DND-41 (cell line): ENCODE measurements at regions not wholly inside any gene's neighbourhood (a gene's known extent, or its start where the extent isn't known, plus 50 kb on each side); places are given as distances from the start of the nearest gene placed in this dataset.
A peak's percentile ranks its signal among the peaks of the same experiment; 100 is the strongest.

ENCODE experiments used
- ATAC-seq: fragments of 200-7000 bp; cut with Tn5 transposase; 3 replicates; pipeline ENCODE4 v1.9.1; 2021; ENCODE audit warnings: low read depth; ENCODE audit not compliant: insufficient read depth
- DNase-seq: peaks from one replicate; pipeline ENCODE4 v3.0.0-alpha.2; 2020
- H2AFZ ChIP-seq: 2 replicates; pipeline ENCODE4 v1.6.0; 2012; ENCODE audit warnings: low read depth, low read length
- H3K27ac ChIP-seq: 2 replicates; pipeline ENCODE4 v1.5.1; 2012; ENCODE audit warnings: low read length, inconsistent platforms
- H3K27me3 ChIP-seq: fragments of 200-600 bp; sonication (generic); 2 replicates; pipeline ENCODE4 v1.6.0; 2012; ENCODE audit warnings: low read length, mild to moderate bottlenecking, inconsistent platforms; ENCODE audit not compliant: insufficient read depth, poor library complexity
- H3K36me3 ChIP-seq: 2 replicates; pipeline ENCODE4 v1.5.1; 2012; ENCODE audit warnings: low read length, inconsistent platforms; ENCODE audit not compliant: insufficient read depth
- H3K4me1 ChIP-seq: 2 replicates; pipeline ENCODE4 v1.5.1; 2012; ENCODE audit warnings: mild to moderate bottlenecking, low read length; ENCODE audit not compliant: insufficient read depth
- H3K4me2 ChIP-seq: 2 replicates; pipeline ENCODE4 v1.6.0; 2012; ENCODE audit warnings: mild to moderate bottlenecking, moderate library complexity, low read length, inconsistent platforms; ENCODE audit not compliant: insufficient read depth
- H3K4me3 ChIP-seq, 2 experiments: fragments of 200-600 bp in 1 of 2; shearing (Covaris generic) in 1 of 2; 2 replicates each; pipeline ENCODE4 v1.5.1; 2012 to 2016; ENCODE audit warnings: inconsistent platforms in 2 of 2, low read length in 2 of 2, mild to moderate bottlenecking in 2 of 2, low read depth in 1 of 2, moderate library complexity in 1 of 2
- H3K79me2 ChIP-seq: 2 replicates; pipeline ENCODE4 v1.6.0; 2012; ENCODE audit warnings: low read length, inconsistent platforms; ENCODE audit not compliant: insufficient read depth
- H3K9ac ChIP-seq: 2 replicates; pipeline ENCODE4 v1.6.0; 2012; ENCODE audit warnings: low read depth, mild to moderate bottlenecking, inconsistent platforms, low read length, moderate library complexity
- H3K9me3 ChIP-seq: 2 replicates; pipeline ENCODE4 v1.5.1; 2012; ENCODE audit warnings: low read length, moderate library complexity, mild to moderate bottlenecking, inconsistent platforms; ENCODE audit not compliant: insufficient read depth, severe bottlenecking
- H4K20me1 ChIP-seq: 2 replicates; pipeline ENCODE4 v1.6.0; 2012; ENCODE audit warnings: low read length; ENCODE audit not compliant: insufficient read depth
- EZH2 ChIP-seq: IDR thresholded peaks from 3 replicates; pipeline ENCODE4 v1.6.1; 2012; ENCODE audit warnings: borderline replicate concordance, low read depth, mild to moderate bottlenecking, moderate library complexity, low read length, inconsistent platforms; ENCODE audit not compliant: severe bottlenecking
- TF ChIP-seq, protein P1 (sequence below): IDR thresholded peaks from 2 replicates; pipeline ENCODE4 v1.5.1; 2012; ENCODE audit warnings: borderline replicate concordance, low read length, moderate library complexity, mild to moderate bottlenecking; ENCODE audit not compliant: poor library complexity, severe bottlenecking; ENCODE audit errors: extremely low read depth

DNA sequence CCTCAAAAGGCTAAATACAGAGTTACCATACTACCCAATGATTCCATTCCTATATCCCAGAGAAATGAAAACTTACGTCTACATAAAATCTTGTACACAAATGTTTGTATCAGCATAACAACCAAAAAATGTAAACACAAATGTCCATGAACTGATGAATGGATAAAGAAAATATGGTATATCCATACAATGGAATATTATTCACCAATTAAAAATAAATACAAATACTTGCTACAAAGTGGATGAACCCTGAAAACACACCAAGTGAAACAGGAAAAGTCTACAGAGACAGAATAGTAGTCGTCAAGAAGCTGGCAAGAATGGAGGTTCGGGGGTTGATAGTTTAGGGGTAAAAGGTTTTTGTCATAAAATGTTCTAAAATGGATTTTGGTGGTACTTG lies 54.0 kb upstream of the ANKRD28 start:
- Histone ChIP-seq H3K4me1 (peaks cover 8% of the 10 kb centered on the region; the same call in 1 of the 2 replicates), H3K79me2 (peaks cover 98% of the 10 kb centered on the region), H3K36me3 (peaks cover 15% of the 10 kb centered on the region; the same call in 1 of the 2 replicates), H2AFZ (no peak overlapping the region), H3K4me3 (no peak overlapping the region), H3K9me3 (no peaks in the 10 kb centered on the region), H3K27ac (no peak overlapping the region), H3K4me2 (no peak overlapping the region), H3K27me3 (no peaks in the 10 kb centered on the region), H4K20me1 (peaks cover 16% of the 10 kb centered on the region; the same call in 1 of the 2 replicates), H3K9ac (no peak overlapping the region)
- no peak for DNase-seq
- ATAC-seq = no peak
- no peak for TF ChIP-seq EZH2
- TF ChIP-seq, protein P1, sequence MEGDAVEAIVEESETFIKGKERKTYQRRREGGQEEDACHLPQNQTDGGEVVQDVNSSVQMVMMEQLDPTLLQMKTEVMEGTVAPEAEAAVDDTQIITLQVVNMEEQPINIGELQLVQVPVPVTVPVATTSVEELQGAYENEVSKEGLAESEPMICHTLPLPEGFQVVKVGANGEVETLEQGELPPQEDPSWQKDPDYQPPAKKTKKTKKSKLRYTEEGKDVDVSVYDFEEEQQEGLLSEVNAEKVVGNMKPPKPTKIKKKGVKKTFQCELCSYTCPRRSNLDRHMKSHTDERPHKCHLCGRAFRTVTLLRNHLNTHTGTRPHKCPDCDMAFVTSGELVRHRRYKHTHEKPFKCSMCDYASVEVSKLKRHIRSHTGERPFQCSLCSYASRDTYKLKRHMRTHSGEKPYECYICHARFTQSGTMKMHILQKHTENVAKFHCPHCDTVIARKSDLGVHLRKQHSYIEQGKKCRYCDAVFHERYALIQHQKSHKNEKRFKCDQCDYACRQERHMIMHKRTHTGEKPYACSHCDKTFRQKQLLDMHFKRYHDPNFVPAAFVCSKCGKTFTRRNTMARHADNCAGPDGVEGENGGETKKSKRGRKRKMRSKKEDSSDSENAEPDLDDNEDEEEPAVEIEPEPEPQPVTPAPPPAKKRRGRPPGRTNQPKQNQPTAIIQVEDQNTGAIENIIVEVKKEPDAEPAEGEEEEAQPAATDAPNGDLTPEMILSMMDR = no peak

GRCh38 chr3:15858547-15859506 lies 61.0 kb upstream of the ANKRD28 start:
- Histone ChIP-seq H3K4me3 (peak overlapping the region; percentile 91), H3K9me3 (no peaks in the 10 kb centered on the region), H3K4me2 (peak overlapping the region; percentile 92), H3K4me1 (peaks cover 44% of the 10 kb centered on the region), H4K20me1 (peaks cover 8% of the 10 kb centered on the region; the same call in 1 of the 2 replicates), H3K36me3 (peaks cover 5% of the 10 kb centered on the region; the same call in 1 of the 2 replicates), H3K9ac (peak overlapping the region; percentile 89), H3K27me3 (no peaks in the 10 kb centered on the region), H3K79me2 (peaks cover 55% of the 10 kb centered on the region), H3K27ac (peak overlapping the region; percentile 71), H2AFZ (peak overlapping the region; percentile 92)
- ATAC-seq (peak; percentile 19), DNase-seq (peak; percentile 59)
- TF ChIP-seq, protein P1 = no peak
- TF ChIP-seq EZH2 = no peak

- peaks cover 47% of the 10 kb centered on the region for H3K79me2 ChIP-seq
- peaks cover 44% of the 10 kb centered on the region for H3K4me1 ChIP-seq
- peak; percentile 92 for ATAC-seq
- H4K20me1 ChIP-seq = peaks cover 8% of the 10 kb centered on the region; the same call in 1 of the 2 replicates
- H3K4me2 ChIP-seq = peak overlapping the region; percentile 92
- peak overlapping the region; percentile 71 for H3K27ac ChIP-seq
- H3K9ac ChIP-seq = peak overlapping the region; percentile 89
- H3K36me3 ChIP-seq = peaks cover 5% of the 10 kb centered on the region; the same call in 1 of the 2 replicates
- TF ChIP-seq, protein P1 = no peak
- TF ChIP-seq EZH2 = no peak
- H3K4me3 ChIP-seq = peak overlapping the region; percentile 91; a peak in 3 of 4 replicates
- no peaks in the 10 kb centered on the region for H3K27me3 ChIP-seq
- DNase-seq = peak; percentile 89
- peaks cover 7% of the 10 kb centered on the region for H3K9me3 ChIP-seq
- peak overlapping the region; percentile 92 for H2AFZ ChIP-seq
Observed at GRCh38 chr3:15859507-15860013, 61.8 kb upstream of the ANKRD28 start.
